Nephron (organoid): ENCODE measurements at regions not wholly inside any gene's neighbourhood (a gene's known extent, or its start where the extent isn't known, plus 50 kb on each side); places are given as distances from the start of the nearest gene placed in this dataset.

ENCODE experiments used
- H3K27ac Mint-ChIP-seq, 3 experiments: 2 replicates each; pipeline ENCODE4 v1.8.0; 2020; ENCODE audit warnings: mixed read lengths in 3 of 3, mild to moderate bottlenecking in 2 of 3, moderate library complexity in 1 of 3
- H3K27me3 Mint-ChIP-seq: 2 replicates; pipeline ENCODE4 v1.8.0; 2021; ENCODE audit warnings: low read depth, mild to moderate bottlenecking, moderate library complexity, mixed read lengths
- H3K36me3 Mint-ChIP-seq: 2 replicates; pipeline ENCODE4 v1.8.0; 2020; ENCODE audit warnings: low read depth, mixed read lengths
- H3K4me1 Mint-ChIP-seq: 2 replicates; pipeline ENCODE4 v1.8.0; 2020; ENCODE audit warnings: mixed read lengths
- H3K4me3 Mint-ChIP-seq, 3 experiments: 2 replicates each; pipeline ENCODE4 v1.8.0; 2020; ENCODE audit warnings: mild to moderate bottlenecking in 3 of 3, mixed read lengths in 3 of 3, moderate library complexity in 2 of 3
- H3K9me3 Mint-ChIP-seq: 2 replicates; pipeline ENCODE4 v1.8.0; 2020; ENCODE audit warnings: mixed read lengths
- CTCF ChIP-seq, 3 experiments: fragments of 200-600 bp; sonication (generic); IDR thresholded peaks; one replicate each; pipeline ENCODE4 v1.5.0; 2021; ENCODE audit warnings: antibody characterized with exemption in 3 of 3; ENCODE audit not compliant: unreplicated experiment in 3 of 3

GRCh38 chr10:88108115-88108610, 244.7 kb downstream of the PTEN start:
- no peaks in the 10 kb centered on the region for H3K36me3 Mint-ChIP-seq
- H3K4me3 Mint-ChIP-seq = no peak overlapping the region
- TF ChIP-seq CTCF (IDR thresholded peaks at IDR 0.05; ENCODE audit: unreplicated experiment in 3 of 3) = no peak
- H3K4me1 Mint-ChIP-seq = no peaks in the 10 kb centered on the region
- no peak overlapping the region for H3K27ac Mint-ChIP-seq
- H3K27me3 Mint-ChIP-seq = peaks cover 3% of the 10 kb centered on the region
- no peaks in the 10 kb centered on the region for H3K9me3 Mint-ChIP-seq

GRCh38 chr10:88110355-88110754, 246.9 kb downstream of the PTEN start:
- Mint-ChIP-seq H3K4me1 (no peaks in the 10 kb centered on the region), H3K27ac (no peak overlapping the region), H3K4me3 (no peak overlapping the region), H3K9me3 (no peaks in the 10 kb centered on the region), H3K27me3 (peaks cover 3% of the 10 kb centered on the region), H3K36me3 (no peaks in the 10 kb centered on the region)
- no peak for TF ChIP-seq CTCF (IDR thresholded peaks at IDR 0.05; ENCODE audit: unreplicated experiment in 3 of 3)

GRCh38 chr10:88110822-88111221, 247.4 kb downstream of the PTEN start:
- Mint-ChIP-seq H3K4me3 (no peak overlapping the region), H3K36me3 (no peaks in the 10 kb centered on the region), H3K9me3 (no peaks in the 10 kb centered on the region), H3K27ac (no peak overlapping the region), H3K27me3 (peaks cover 3% of the 10 kb centered on the region), H3K4me1 (no peaks in the 10 kb centered on the region)
- no peak for TF ChIP-seq CTCF (IDR thresholded peaks at IDR 0.05; ENCODE audit: unreplicated experiment in 3 of 3)

GRCh38 chr10:88111294-88111693, 247.9 kb downstream of the PTEN start:
- H3K27ac Mint-ChIP-seq = no peak overlapping the region
- H3K36me3 Mint-ChIP-seq = no peaks in the 10 kb centered on the region
- no peak for TF ChIP-seq CTCF (IDR thresholded peaks at IDR 0.05; ENCODE audit: unreplicated experiment in 3 of 3)
- H3K4me1 Mint-ChIP-seq = no peaks in the 10 kb centered on the region
- H3K9me3 Mint-ChIP-seq = no peaks in the 10 kb centered on the region
- H3K27me3 Mint-ChIP-seq = peaks cover 3% of the 10 kb centered on the region
- no peak overlapping the region for H3K4me3 Mint-ChIP-seq

- no peaks in the 10 kb centered on the region for H3K27me3 Mint-ChIP-seq
- no peaks in the 10 kb centered on the region for H3K36me3 Mint-ChIP-seq
- H3K27ac Mint-ChIP-seq = no peak overlapping the region
- no peak overlapping the region for H3K4me3 Mint-ChIP-seq
- no peaks in the 10 kb centered on the region for H3K9me3 Mint-ChIP-seq
- no peaks in the 10 kb centered on the region for H3K4me1 Mint-ChIP-seq
- no peak for TF ChIP-seq CTCF (IDR thresholded peaks at IDR 0.05; ENCODE audit: unreplicated experiment in 3 of 3)
Observed at GRCh38 chr10:88113232-88113631, 249.8 kb downstream of the PTEN start.

GRCh38 chr10:88113657-88114272, 250.3 kb downstream of the PTEN start:
- no peaks in the 10 kb centered on the region for H3K36me3 Mint-ChIP-seq
- no peaks in the 10 kb centered on the region for H3K9me3 Mint-ChIP-seq
- no peaks in the 10 kb centered on the region for H3K4me1 Mint-ChIP-seq
- no peaks in the 10 kb centered on the region for H3K27me3 Mint-ChIP-seq
- no peak overlapping the region for H3K4me3 Mint-ChIP-seq
- TF ChIP-seq CTCF (IDR thresholded peaks at IDR 0.05; ENCODE audit: unreplicated experiment in 3 of 3) = no peak
- no peak overlapping the region for H3K27ac Mint-ChIP-seq
